ENCODE measurements at regions not wholly inside any gene's neighbourhood (a gene's known extent, or its start where the extent isn't known, plus 50 kb on each side); places are given as distances from the start of the nearest gene placed in this dataset.

- Mint-ChIP-seq H3K27me3 (peaks cover 18 to 31% of the 10 kb centered on the region in 2 donors), H3K9me3 (no peaks in the 10 kb centered on the region), H3K27ac (no peak overlapping the region), H3K4me1 (no peaks in the 10 kb centered on the region), H3K36me3 (no peaks in the 10 kb centered on the region), H3K4me3 (no peak overlapping the region)
- no peak for DNase-seq
- ATAC-seq (replicated peaks): no peak
Observed at GRCh38 chr5:87770016-87770570, 357.4 kb upstream of the CCNH start.

- no peak overlapping the region for H3K4me3 Mint-ChIP-seq
- H3K36me3 Mint-ChIP-seq: no peaks in the 10 kb centered on the region
- no peaks in the 10 kb centered on the region for H3K9me3 Mint-ChIP-seq
- no peak overlapping the region for H3K27ac Mint-ChIP-seq
- peaks cover 13 to 27% of the 10 kb centered on the region in 2 donors for H3K27me3 Mint-ChIP-seq
- ATAC-seq (replicated peaks): no peak
- DNase-seq: no peak
- H3K4me1 Mint-ChIP-seq: no peaks in the 10 kb centered on the region
Observed at GRCh38 chr5:87769157-87769556, 356.4 kb upstream of the CCNH start.

GRCh38 chr5:87768190-87768589, 355.5 kb upstream of the CCNH start:
- no peak for DNase-seq
- Mint-ChIP-seq H3K4me3 (no peak overlapping the region), H3K9me3 (no peaks in the 10 kb centered on the region), H3K27ac (no peak overlapping the region), H3K36me3 (no peaks in the 10 kb centered on the region), H3K27me3 (peaks cover 8 to 19% of the 10 kb centered on the region in 2 donors), H3K4me1 (no peaks in the 10 kb centered on the region)
- ATAC-seq (replicated peaks): no peak

- Mint-ChIP-seq H3K27me3 (peaks cover 18 to 19% of the 10 kb centered on the region in 2 donors), H3K9me3 (no peaks in the 10 kb centered on the region), H3K36me3 (no peaks in the 10 kb centered on the region), H3K4me3 (no peak overlapping the region), H3K27ac (no peak overlapping the region), H3K4me1 (no peaks in the 10 kb centered on the region)
- ATAC-seq (replicated peaks) (no peak), DNase-seq (no peak)
Observed at GRCh38 chr5:87765009-87765408, 352.3 kb upstream of the CCNH start.

- H3K27ac Mint-ChIP-seq: no peak overlapping the region
- H3K9me3 Mint-ChIP-seq: no peaks in the 10 kb centered on the region
- H3K36me3 Mint-ChIP-seq: no peaks in the 10 kb centered on the region
- H3K4me3 Mint-ChIP-seq: no peak overlapping the region
- no peaks in the 10 kb centered on the region for H3K4me1 Mint-ChIP-seq
- peaks cover 13% of the 10 kb centered on the region in 2 donors for H3K27me3 Mint-ChIP-seq
- DNase-seq: no peak
- no peak for ATAC-seq (replicated peaks)
Observed at GRCh38 chr5:87762631-87763030, 349.9 kb upstream of the CCNH start.

GRCh38 chr5:87756951-87757350, 344.2 kb upstream of the CCNH start:
- Mint-ChIP-seq H3K4me1 (no peaks in the 10 kb centered on the region), H3K27ac (no peak overlapping the region), H3K9me3 (no peaks in the 10 kb centered on the region), H3K4me3 (no peak overlapping the region), H3K27me3 (peaks cover 0 to 5% of the 10 kb centered on the region in 2 donors), H3K36me3 (no peaks in the 10 kb centered on the region)
- ATAC-seq (replicated peaks) (no peak), DNase-seq (no peak)

GRCh38 chr5:87755360-87755759, 342.6 kb upstream of the CCNH start:
- DNase-seq: no peak
- H3K9me3 Mint-ChIP-seq: no peaks in the 10 kb centered on the region
- no peaks in the 10 kb centered on the region for H3K36me3 Mint-ChIP-seq
- ATAC-seq (replicated peaks): no peak
- H3K27me3 Mint-ChIP-seq: peaks cover 0 to 6% of the 10 kb centered on the region in 2 donors
- no peak overlapping the region for H3K4me3 Mint-ChIP-seq
- H3K27ac Mint-ChIP-seq: no peak overlapping the region
- no peaks in the 10 kb centered on the region for H3K4me1 Mint-ChIP-seq

GRCh38 chr5:87754009-87754757, 341.5 kb upstream of the CCNH start:
- Mint-ChIP-seq H3K27me3 (peaks cover 0 to 6% of the 10 kb centered on the region in 2 donors), H3K9me3 (no peaks in the 10 kb centered on the region), H3K36me3 (no peaks in the 10 kb centered on the region), H3K4me1 (no peaks in the 10 kb centered on the region), H3K27ac (no peak overlapping the region), H3K4me3 (no peak overlapping the region)
- DNase-seq: no peak
- no peak for ATAC-seq (replicated peaks)

- no peak overlapping the region for H3K4me3 Mint-ChIP-seq
- no peak for ATAC-seq (replicated peaks)
- H3K36me3 Mint-ChIP-seq: no peaks in the 10 kb centered on the region
- no peaks in the 10 kb centered on the region for H3K4me1 Mint-ChIP-seq
- DNase-seq: no peak
- peaks cover 0 to 6% of the 10 kb centered on the region in 2 donors for H3K27me3 Mint-ChIP-seq
- H3K9me3 Mint-ChIP-seq: no peaks in the 10 kb centered on the region
- H3K27ac Mint-ChIP-seq: no peak overlapping the region
Observed at GRCh38 chr5:87752362-87752761, 339.6 kb upstream of the CCNH start.

- Mint-ChIP-seq H3K36me3 (no peaks in the 10 kb centered on the region), H3K9me3 (no peaks in the 10 kb centered on the region), H3K4me1 (no peaks in the 10 kb centered on the region), H3K4me3 (no peak overlapping the region), H3K27me3 (peaks cover 0 to 6% of the 10 kb centered on the region in 2 donors), H3K27ac (no peak overlapping the region)
- no peak for ATAC-seq (replicated peaks)
- no peak for DNase-seq
Observed at GRCh38 chr5:87751824-87752223, 339.1 kb upstream of the CCNH start.

- ATAC-seq (replicated peaks): no peak
- Mint-ChIP-seq H3K27ac (no peak overlapping the region), H3K9me3 (no peaks in the 10 kb centered on the region), H3K36me3 (no peaks in the 10 kb centered on the region), H3K27me3 (peaks cover 0 to 6% of the 10 kb centered on the region in 2 donors), H3K4me1 (no peaks in the 10 kb centered on the region), H3K4me3 (no peak overlapping the region)
- DNase-seq: no peak
Observed at GRCh38 chr5:87746891-87747377, 334.2 kb upstream of the CCNH start.

GRCh38 chr5:87746341-87746740, 333.6 kb upstream of the CCNH start:
- Mint-ChIP-seq H3K27me3 (peaks cover 0 to 5% of the 10 kb centered on the region in 2 donors), H3K4me1 (no peaks in the 10 kb centered on the region), H3K4me3 (no peak overlapping the region), H3K27ac (no peak overlapping the region), H3K9me3 (no peaks in the 10 kb centered on the region), H3K36me3 (no peaks in the 10 kb centered on the region)
- DNase-seq: no peak
- ATAC-seq (replicated peaks): no peak

GRCh38 chr5:87741881-87742280, 329.2 kb upstream of the CCNH start:
- H3K4me3 Mint-ChIP-seq: no peak overlapping the region
- ATAC-seq (replicated peaks) (no peak), DNase-seq (no peak)
- H3K27ac Mint-ChIP-seq: no peak overlapping the region
- H3K4me1 Mint-ChIP-seq: no peaks in the 10 kb centered on the region
- no peaks in the 10 kb centered on the region for H3K36me3 Mint-ChIP-seq
- H3K27me3 Mint-ChIP-seq: peaks cover 0 to 3% of the 10 kb centered on the region in 2 donors
- H3K9me3 Mint-ChIP-seq: no peaks in the 10 kb centered on the region

GRCh38 chr5:87735923-87736322, 323.2 kb upstream of the CCNH start:
- H3K4me1 Mint-ChIP-seq: no peaks in the 10 kb centered on the region
- ATAC-seq (replicated peaks) (no peak), DNase-seq (no peak)
- H3K4me3 Mint-ChIP-seq: no peak overlapping the region
- H3K36me3 Mint-ChIP-seq: no peaks in the 10 kb centered on the region
- H3K27ac Mint-ChIP-seq: no peak overlapping the region
- H3K27me3 Mint-ChIP-seq: peaks cover 0 to 3% of the 10 kb centered on the region in 2 donors
- H3K9me3 Mint-ChIP-seq: no peaks in the 10 kb centered on the region

- H3K27ac Mint-ChIP-seq: no peak overlapping the region
Observed at GRCh38 chr5:87733897-87734296, 321.2 kb upstream of the CCNH start.

More at GRCh38 chr5:87733897-87734296, 321.2 kb upstream of the CCNH start:
- no peak for ATAC-seq (replicated peaks)
- Mint-ChIP-seq H3K27me3 (peaks cover 0 to 8% of the 10 kb centered on the region in 2 donors), H3K4me1 (no peaks in the 10 kb centered on the region), H3K4me3 (no peak overlapping the region), H3K36me3 (no peaks in the 10 kb centered on the region), H3K9me3 (no peaks in the 10 kb centered on the region)
- DNase-seq: no peak
